Uterus (tissue), 2 donors: ENCODE measurements at regions not wholly inside any gene's neighbourhood (a gene's known extent, or its start where the extent isn't known, plus 50 kb on each side); places are given as distances from the start of the nearest gene placed in this dataset.

Experiments
- POLR2A ChIP-seq, 2 donors: fragments of 450-650 bp; IDR thresholded peaks; one replicate each; pipeline ENCODE4 v1.6.1; 2016; ENCODE audit warnings: antibody characterized with exemption in 2 of 2, mild to moderate bottlenecking in 1 of 2, moderate library complexity in 1 of 2
- TF ChIP-seq, protein P1 (sequence below), 4 experiments: fragments of 200-600 bp in 2 of 4; fragments of 450-650 bp in 2 of 4; sonication (generic) in 2 of 4; IDR thresholded peaks; one replicate each; pipeline ENCODE4 v1.5.1; 2016 to 2019; ENCODE audit warnings: antibody characterized with exemption in 4 of 4, mild to moderate bottlenecking in 2 of 4, moderate library complexity in 1 of 4

DNA sequence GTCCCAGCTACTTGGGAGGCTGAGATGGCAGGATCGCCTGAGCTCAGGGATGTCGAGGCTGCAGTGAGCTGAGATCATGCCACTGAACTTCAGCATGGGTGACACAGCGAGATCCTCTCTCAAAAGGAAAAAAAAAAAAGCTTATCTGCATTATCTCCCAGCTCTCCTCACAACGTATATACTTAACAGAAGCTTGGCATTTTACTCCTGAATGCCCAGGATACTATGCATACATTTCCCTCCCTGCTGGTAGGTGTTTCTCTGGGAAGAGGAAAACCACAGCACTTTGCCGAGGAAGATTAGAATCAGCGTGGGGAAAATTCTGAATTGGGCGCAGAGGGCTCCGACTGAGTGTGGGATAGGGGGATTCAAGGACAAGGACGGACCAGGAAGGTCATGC, 800.6 kb downstream of the DHX35 start:
- TF ChIP-seq, protein P1, sequence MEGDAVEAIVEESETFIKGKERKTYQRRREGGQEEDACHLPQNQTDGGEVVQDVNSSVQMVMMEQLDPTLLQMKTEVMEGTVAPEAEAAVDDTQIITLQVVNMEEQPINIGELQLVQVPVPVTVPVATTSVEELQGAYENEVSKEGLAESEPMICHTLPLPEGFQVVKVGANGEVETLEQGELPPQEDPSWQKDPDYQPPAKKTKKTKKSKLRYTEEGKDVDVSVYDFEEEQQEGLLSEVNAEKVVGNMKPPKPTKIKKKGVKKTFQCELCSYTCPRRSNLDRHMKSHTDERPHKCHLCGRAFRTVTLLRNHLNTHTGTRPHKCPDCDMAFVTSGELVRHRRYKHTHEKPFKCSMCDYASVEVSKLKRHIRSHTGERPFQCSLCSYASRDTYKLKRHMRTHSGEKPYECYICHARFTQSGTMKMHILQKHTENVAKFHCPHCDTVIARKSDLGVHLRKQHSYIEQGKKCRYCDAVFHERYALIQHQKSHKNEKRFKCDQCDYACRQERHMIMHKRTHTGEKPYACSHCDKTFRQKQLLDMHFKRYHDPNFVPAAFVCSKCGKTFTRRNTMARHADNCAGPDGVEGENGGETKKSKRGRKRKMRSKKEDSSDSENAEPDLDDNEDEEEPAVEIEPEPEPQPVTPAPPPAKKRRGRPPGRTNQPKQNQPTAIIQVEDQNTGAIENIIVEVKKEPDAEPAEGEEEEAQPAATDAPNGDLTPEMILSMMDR (IDR thresholded peaks at IDR 0.05), result no peak
- TF ChIP-seq POLR2A (IDR thresholded peaks at IDR 0.05), result no peak
